ENCODE measurements at regions not wholly inside any gene's neighbourhood (a gene's known extent, or its start where the extent isn't known, plus 50 kb on each side); places are given as distances from the start of the nearest gene placed in this dataset.

GRCh38 chr5:126007841-126008240, 415.4 kb upstream of the GRAMD2B start:
- no peak for TF ChIP-seq EGR1 (IDR thresholded peaks at IDR 0.05)
- TF ChIP-seq, protein P1, sequence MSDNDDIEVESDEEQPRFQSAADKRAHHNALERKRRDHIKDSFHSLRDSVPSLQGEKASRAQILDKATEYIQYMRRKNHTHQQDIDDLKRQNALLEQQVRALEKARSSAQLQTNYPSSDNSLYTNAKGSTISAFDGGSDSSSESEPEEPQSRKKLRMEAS (IDR thresholded peaks at IDR 0.05), result no peak
- TF ChIP-seq ZBTB7A (IDR thresholded peaks at IDR 0.05; ENCODE audit: low read depth), result no peak
- no peak for TF ChIP-seq NFIC (IDR thresholded peaks at IDR 0.05)
- TF ChIP-seq TEAD4 (IDR thresholded peaks at IDR 0.05), result no peak
- TF ChIP-seq TAF1 (IDR thresholded peaks at IDR 0.05; ENCODE audit: low read depth), result no peak
- no peak for TF ChIP-seq CEBPB (IDR thresholded peaks at IDR 0.05)
- no peak for TF ChIP-seq EP300 (IDR thresholded peaks at IDR 0.05; ENCODE audit: borderline replicate concordance)
- no peak for TF ChIP-seq CREB1 (IDR thresholded peaks at IDR 0.05; ENCODE audit: low read depth)
- TF ChIP-seq FOXM1 (IDR thresholded peaks at IDR 0.05; ENCODE audit: borderline replicate concordance, low read depth), result no peak
- TF ChIP-seq TCF12 (IDR thresholded peaks at IDR 0.05; ENCODE audit: low read depth), result no peak
- no peak for TF ChIP-seq YY1 (IDR thresholded peaks at IDR 0.05; ENCODE audit: low read depth)
- no peak for TF ChIP-seq RAD21 (IDR thresholded peaks at IDR 0.05; ENCODE audit: low read depth)

GRCh38 chr5:126009566-126009965, 413.6 kb upstream of the GRAMD2B start:
- TF ChIP-seq, protein P2, sequence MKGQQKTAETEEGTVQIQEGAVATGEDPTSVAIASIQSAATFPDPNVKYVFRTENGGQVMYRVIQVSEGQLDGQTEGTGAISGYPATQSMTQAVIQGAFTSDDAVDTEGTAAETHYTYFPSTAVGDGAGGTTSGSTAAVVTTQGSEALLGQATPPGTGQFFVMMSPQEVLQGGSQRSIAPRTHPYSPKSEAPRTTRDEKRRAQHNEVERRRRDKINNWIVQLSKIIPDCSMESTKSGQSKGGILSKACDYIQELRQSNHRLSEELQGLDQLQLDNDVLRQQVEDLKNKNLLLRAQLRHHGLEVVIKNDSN (IDR thresholded peaks at IDR 0.05), result no peak
- TF ChIP-seq ZBTB7A (IDR thresholded peaks at IDR 0.05; ENCODE audit: low read depth) (no peak), EGR1 (IDR thresholded peaks at IDR 0.05) (no peak), TAF1 (IDR thresholded peaks at IDR 0.05; ENCODE audit: low read depth) (no peak), YY1 (IDR thresholded peaks at IDR 0.05; ENCODE audit: low read depth) (no peak), EP300 (IDR thresholded peaks at IDR 0.05; ENCODE audit: borderline replicate concordance) (no peak), CEBPB (IDR thresholded peaks at IDR 0.05) (no peak), RAD21 (IDR thresholded peaks at IDR 0.05; ENCODE audit: low read depth) (no peak), TCF12 (IDR thresholded peaks at IDR 0.05; ENCODE audit: low read depth) (no peak), CREB1 (IDR thresholded peaks at IDR 0.05; ENCODE audit: low read depth) (no peak), REST (IDR thresholded peaks at IDR 0.05; ENCODE audit: low read depth) (no peak), NFIC (IDR thresholded peaks at IDR 0.05) (no peak)
- TF ChIP-seq, protein P1 (IDR thresholded peaks at IDR 0.05), result no peak

DNA sequence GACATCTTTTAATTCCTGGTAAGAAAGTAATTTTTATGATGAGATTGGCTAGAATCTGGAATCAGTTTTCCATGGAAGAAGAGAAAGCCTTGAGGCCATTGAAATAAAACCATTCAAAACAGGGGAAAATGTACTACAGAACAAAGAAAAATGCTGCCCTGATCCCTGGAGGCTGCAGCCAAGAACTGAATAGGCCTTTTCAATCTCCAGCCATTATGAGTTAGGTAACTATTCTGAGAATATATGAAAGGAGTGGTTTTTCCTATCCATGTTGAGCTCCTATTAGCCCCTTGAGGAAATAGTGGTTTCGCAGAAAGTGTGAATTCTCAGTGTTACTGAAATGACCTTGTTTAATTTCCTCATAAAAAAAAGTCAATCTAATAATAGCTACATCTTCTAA, 408.5 kb upstream of the GRAMD2B start:
- no peak for TF ChIP-seq EGR1 (IDR thresholded peaks at IDR 0.05)
- TF ChIP-seq NFIC (IDR thresholded peaks at IDR 0.05), result no peak
- no peak for TF ChIP-seq ZBTB7A (IDR thresholded peaks at IDR 0.05; ENCODE audit: low read depth)
- no peak for TF ChIP-seq TAF1 (IDR thresholded peaks at IDR 0.05; ENCODE audit: low read depth)
- no peak for TF ChIP-seq RAD21 (IDR thresholded peaks at IDR 0.05; ENCODE audit: low read depth)
- TF ChIP-seq TCF12 (IDR thresholded peaks at IDR 0.05; ENCODE audit: low read depth), result no peak
- no peak for TF ChIP-seq EP300 (IDR thresholded peaks at IDR 0.05; ENCODE audit: borderline replicate concordance)
- TF ChIP-seq CREB1 (IDR thresholded peaks at IDR 0.05; ENCODE audit: low read depth), result no peak
- TF ChIP-seq, protein P2 (IDR thresholded peaks at IDR 0.05), result no peak

DNA sequence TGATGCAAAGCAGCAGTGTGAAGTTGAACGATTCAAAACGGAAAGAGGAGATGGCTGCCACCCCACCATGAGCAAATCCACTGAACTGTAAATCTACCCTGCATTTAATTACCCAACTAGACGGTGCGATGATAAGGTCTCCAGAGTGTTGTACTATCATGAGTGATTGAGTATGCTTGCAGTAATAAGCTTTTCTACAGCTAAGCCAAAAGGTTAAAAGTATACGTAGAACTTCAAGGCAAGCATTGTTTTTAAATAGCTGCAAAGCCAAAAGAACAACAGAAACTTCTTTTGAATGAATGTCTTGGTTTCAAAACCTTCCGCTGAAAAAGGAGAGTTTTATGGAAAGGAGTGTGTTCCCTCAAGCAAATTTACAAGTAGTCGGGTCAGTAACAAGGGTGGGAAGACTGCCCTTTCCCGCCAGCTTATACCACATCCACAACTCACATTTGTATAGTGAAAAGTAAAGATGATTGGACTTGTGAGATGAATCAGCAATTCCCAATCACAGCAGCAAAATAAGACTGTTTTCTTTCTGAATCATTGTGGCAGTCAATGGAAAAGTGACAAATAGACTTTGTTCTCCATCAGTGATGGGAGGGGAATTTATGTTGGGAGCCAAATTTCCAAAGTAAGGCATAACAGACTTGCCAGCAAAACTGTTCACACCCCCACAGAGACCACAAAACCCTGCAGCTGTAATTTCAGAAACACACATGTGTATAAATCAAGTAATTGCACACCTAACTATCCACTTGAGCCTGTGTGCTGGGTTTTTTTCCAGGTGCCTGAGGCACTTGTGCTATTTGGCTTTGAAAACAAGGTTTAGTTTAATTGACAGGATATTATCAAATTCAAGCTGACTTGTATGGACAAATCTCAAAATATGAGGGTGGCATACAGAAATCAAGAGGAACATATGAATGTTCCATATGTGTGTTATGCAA, 407.7 kb upstream of the GRAMD2B start:
- TF ChIP-seq CREB1 (IDR thresholded peaks at IDR 0.05; ENCODE audit: low read depth) (no peak), NFIC (IDR thresholded peaks at IDR 0.05) (no peak), YY1 (IDR thresholded peaks at IDR 0.05; ENCODE audit: low read depth) (no peak), ZBTB7A (IDR thresholded peaks at IDR 0.05; ENCODE audit: low read depth) (no peak), FOXM1 (IDR thresholded peaks at IDR 0.05; ENCODE audit: borderline replicate concordance, low read depth) (no peak), CEBPB (IDR thresholded peaks at IDR 0.05) (no peak), REST (IDR thresholded peaks at IDR 0.05; ENCODE audit: low read depth) (no peak), TCF12 (IDR thresholded peaks at IDR 0.05; ENCODE audit: low read depth) (no peak), EGR1 (IDR thresholded peaks at IDR 0.05) (no peak), TAF1 (IDR thresholded peaks at IDR 0.05; ENCODE audit: low read depth) (no peak), TEAD4 (IDR thresholded peaks at IDR 0.05) (no peak)
- TF ChIP-seq, protein P1 (IDR thresholded peaks at IDR 0.05), result no peak

DNA sequence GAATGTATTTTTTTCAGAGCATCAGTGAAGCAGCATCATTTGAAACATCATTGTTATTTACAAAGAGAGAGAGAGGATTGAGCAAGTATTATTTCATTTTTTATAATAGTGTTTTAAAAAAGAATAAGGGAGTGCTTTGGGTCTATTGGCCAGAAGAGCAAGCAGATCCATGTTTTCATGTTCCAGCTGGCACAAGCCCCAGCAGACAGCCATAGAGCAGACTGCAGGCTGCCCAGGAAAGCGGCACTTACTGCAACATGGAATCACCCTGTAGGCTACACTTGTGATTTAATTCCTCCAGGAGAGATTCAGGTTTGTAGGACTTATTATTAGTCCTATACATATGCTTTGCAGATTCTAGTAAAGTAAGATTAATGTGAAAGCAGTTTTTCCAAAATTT, 407.0 kb upstream of the GRAMD2B start:
- TF ChIP-seq TAF1 (IDR thresholded peaks at IDR 0.05; ENCODE audit: low read depth) (no peak), RAD21 (IDR thresholded peaks at IDR 0.05; ENCODE audit: low read depth) (no peak), TCF12 (IDR thresholded peaks at IDR 0.05; ENCODE audit: low read depth) (no peak), NFIC (IDR thresholded peaks at IDR 0.05) (no peak), YY1 (IDR thresholded peaks at IDR 0.05; ENCODE audit: low read depth) (no peak), ZBTB7A (IDR thresholded peaks at IDR 0.05; ENCODE audit: low read depth) (no peak), REST (IDR thresholded peaks at IDR 0.05; ENCODE audit: low read depth) (no peak), CREB1 (IDR thresholded peaks at IDR 0.05; ENCODE audit: low read depth) (no peak), EP300 (IDR thresholded peaks at IDR 0.05; ENCODE audit: borderline replicate concordance) (no peak), CEBPB (IDR thresholded peaks at IDR 0.05) (no peak), EGR1 (IDR thresholded peaks at IDR 0.05) (no peak), TEAD4 (IDR thresholded peaks at IDR 0.05) (no peak), FOXM1 (IDR thresholded peaks at IDR 0.05; ENCODE audit: borderline replicate concordance, low read depth) (no peak)
- TF ChIP-seq, protein P1 (IDR thresholded peaks at IDR 0.05), result no peak
- TF ChIP-seq, protein P2 (IDR thresholded peaks at IDR 0.05), result no peak
